Forelimb muscle (tissue), 1 donor: ENCODE measurements at regions not wholly inside any gene's neighbourhood (a gene's known extent, or its start where the extent isn't known, plus 50 kb on each side); places are given as distances from the start of the nearest gene placed in this dataset.

Source experiments
- DNase-seq: peaks from one replicate; pipeline ENCODE4 v3.0.0-alpha.2; 2013; ENCODE audit warnings: low read depth

DNA sequence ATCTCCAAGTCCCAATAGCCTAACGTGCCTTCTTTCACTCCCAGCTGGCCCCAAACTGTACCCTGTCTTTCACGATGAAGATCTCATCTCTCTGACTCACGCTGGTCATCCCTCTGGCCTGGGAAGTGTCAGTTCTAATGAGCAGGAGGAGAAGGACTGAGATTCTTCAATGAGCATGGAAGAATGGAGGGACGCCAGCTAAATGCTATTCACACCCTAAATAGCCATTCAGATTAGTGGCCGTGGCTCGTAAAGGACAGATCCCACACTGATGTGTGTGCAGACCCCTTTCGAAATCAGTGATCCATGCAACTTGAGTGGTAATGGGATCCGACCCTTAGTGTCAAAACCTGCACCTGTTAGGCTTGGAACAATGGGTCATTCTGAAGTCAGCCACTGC lies 75.9 kb upstream of the SMYD2 start:
- DNase-seq, result no peak

DNA sequence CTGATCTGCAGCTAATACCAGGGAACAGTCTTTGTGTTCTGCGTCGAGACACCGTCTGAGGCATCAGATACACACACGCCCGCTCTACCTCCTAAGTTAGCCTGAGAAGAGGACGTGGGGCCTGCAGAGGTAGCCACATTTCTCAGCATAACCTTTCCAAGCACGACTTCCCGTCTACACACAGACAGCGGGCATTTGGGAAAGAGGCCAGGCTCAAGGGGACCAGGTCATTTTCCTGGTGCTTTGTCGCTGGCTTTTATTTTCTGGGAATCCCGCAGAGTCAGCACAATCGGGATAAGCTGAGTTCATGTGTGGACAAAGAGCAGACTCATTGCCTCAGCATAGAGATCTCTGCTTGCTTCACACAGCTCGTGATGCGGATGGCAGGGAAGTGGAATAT lies 72.5 kb upstream of the SMYD2 start:
- DNase-seq, result no peak

DNA sequence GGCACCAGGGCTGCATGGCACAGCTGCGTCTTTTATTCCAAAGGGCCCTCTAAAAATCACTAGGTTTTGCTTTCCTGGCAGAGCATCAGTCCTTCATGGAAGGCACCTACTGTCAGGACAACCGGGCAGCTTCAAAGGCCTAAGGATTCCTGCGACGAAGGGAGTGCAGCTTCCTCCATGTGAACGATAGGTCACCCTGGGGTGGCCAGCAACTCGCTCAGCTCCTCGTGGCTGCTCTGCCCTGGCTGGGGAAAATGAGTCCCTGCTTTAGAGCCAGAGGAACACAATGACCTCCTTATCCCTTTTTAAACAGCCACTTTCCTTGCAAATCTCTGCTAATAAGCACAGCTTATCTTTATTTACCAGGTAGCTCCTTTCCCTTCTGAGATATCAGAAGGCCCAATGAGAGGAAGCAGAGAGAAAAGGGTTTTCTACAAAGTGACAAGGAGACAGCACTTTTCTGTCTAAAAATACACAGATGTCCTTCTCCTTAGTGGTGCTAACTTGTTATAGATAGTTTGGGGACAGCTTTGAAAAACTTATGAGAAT lies 71.6 kb upstream of the SMYD2 start:
- DNase-seq, result no peak

DNA sequence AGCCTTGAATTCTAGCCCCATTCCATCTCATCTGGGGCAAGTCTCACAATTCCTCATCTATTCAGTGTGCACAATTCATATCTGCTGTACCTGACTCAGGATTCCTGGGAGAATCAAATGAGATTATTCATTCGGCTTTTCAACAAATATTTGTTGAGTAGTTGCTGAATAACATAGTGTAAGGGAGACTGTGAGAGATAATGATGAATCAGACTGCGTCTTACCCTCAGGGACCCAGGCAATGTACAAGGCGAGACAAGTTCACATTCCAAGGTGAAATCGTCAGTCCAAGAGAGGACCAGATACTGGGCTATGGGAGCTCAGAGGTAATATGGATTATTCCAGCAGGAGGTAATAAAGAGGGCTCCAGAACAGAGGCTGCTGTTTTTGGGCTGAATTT lies 67.8 kb upstream of the SMYD2 start:
- no peak for DNase-seq

DNA sequence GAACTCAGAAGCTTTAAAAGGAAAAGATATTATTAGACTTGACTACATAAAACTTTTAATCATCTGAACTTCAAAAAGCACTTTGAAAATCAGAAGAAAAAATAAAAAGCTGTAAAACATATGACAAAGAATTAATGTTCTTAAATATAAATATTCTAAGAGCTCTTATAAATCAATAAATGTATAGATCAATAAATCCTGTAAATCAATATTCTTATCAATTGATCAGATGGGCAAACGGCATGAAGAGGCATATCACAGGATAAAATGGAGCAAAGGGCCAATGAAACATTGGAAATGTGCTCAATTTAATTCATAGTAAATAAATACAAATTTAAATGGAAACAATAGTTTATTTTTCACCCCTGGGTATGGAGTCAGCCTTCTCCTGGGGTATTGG lies 66.1 kb upstream of the SMYD2 start:
- DNase-seq, result no peak

DNA sequence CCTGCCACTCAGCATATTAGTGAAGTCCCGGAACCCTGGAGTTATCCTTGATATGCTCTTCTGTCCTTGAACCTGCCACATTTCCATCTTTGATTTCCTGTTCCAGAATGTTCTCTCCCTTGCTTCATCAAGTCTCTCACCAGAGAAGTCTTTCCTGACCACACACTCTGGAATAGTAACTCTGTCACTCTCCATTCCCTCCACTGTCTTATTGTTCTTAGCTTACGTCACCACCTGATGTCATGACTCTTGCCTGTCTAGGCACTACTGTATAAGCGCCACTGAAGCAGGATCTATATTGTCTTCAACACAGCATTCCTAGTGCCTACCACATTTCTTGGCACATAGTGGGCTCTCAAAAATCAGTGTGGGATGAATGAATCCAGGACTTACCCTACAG lies 65.4 kb upstream of the SMYD2 start:
- no peak for DNase-seq

DNA sequence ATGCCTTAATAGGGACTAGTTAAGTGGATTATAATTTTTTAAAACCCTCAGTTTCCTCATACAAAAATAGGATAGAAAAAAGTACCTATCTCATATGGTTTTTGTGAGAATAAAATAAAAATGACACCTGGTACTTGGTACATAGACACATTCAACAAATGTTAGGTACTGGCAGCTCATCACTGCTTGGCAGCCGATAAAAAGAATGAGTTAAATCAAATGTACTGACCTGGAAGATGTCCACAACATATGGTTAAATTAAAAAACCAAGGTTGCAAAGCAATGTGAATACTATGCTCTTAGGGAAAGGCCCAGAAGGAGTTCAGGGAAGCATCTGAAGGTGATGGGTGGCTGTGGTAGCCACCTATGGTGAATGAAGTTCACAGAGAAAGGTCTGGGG lies 64.9 kb upstream of the SMYD2 start:
- no peak for DNase-seq

DNA sequence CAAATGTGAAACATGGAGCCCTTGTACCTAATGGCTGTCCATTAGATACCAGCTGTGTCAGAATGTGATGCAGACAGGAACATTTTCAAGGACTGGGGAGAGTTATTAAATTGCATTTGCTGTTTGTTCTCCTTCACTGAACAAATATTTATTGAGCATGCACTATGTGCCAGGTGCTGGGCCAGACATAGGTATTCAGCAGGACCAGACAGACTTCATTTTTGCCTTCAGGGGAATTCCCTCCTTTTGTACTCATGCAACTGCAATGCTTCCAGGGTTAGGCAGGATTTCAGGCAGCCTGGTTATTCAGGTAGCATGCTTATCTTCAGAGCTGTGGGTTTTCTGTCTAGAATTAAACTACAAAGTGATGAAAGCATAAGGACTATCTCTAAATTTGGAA lies 64.2 kb upstream of the SMYD2 start:
- DNase-seq, result no peak

DNA sequence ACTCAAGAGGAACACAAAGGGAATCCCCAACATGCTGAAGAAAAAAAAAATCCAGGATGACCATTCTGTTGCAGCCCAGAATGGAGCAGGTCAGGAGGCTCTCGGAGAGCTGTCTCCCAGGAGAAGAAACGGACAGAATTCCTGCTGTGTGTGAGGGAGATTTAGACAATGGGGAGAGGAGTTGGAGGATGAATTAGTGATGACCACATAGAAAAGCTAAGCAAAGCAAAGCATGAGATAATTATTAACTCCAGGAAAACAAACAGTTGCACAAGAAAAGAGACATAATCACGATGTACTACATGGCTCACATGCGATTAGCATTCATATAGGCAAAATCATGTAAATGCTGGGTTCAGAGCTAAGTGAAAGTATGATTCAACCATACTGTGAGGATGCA lies 61.1 kb upstream of the SMYD2 start:
- no peak for DNase-seq

DNA sequence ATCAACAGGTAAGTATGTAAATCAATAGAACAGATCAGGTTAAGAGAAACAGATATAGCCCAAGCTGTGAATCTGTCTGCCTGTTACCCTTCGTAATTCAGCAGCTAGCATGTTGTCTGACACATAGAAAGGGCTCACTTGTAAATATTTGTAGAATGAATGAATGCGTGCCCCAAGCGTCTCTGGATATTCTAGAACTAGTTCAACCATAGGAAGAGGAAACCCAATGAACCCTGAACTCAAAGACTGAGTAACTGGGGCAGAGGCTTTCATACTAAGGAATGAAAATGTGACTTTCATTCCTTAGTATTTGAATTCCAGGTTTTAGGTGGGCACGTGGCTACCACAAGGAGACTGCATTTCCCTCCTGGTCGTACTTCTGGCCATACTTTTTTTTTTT lies 60.1 kb upstream of the SMYD2 start:
- no peak for DNase-seq

DNA sequence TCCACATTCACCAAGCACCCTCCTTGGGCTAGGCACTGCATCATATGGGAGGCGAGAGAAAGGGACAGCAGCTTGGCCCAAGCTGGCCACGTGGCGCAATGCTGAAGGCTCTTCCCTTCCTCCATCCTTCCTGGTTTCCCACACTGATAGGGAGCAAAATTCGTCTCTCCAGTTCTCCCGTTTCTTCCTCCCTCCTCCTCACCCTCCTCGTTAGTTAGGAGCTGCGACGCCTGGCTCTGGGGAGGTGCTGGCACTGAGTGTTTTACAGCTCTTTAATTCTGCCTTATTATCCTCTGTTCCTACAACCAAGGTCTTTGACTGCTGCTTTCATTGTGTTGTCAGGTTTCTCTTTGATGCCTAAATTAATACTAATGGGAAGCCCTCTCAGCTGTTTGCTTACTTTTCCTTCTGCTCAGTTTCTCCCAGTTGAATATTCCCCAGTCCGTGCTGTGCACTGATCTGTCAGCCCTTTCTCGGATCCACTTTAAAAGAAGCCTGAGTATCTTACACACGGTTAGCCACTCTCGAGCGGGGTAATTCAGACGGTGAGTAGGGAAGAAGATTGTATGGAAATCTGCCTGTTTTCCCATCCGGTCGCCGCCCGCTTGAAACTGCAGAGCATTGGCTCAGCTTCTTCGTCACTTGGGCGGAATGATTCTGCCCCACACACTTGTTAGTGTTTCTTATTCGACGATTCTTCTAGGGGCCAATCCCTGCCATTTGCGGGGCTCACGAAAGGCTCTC lies 56.2 kb upstream of the SMYD2 start:
- no peak for DNase-seq

DNA sequence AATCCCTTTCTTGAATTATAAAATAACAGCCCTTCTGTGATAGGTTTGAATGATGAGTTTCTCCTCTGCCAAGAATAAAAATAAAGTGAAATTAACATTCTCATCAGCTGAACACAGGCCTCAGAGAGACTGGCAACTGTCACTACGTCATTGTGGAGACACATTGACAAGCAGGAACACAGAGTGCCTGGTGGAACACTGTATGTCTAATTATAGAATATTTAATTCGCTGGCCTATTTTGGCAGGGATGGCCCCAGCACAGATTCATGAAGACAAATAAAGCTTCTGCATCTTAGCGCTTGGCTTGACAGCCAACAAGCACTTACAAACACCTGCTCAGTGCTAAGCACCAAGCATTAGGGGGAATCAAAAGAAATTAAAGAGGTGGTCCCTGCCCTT lies 52.0 kb upstream of the SMYD2 start:
- DNase-seq, result no peak

DNA sequence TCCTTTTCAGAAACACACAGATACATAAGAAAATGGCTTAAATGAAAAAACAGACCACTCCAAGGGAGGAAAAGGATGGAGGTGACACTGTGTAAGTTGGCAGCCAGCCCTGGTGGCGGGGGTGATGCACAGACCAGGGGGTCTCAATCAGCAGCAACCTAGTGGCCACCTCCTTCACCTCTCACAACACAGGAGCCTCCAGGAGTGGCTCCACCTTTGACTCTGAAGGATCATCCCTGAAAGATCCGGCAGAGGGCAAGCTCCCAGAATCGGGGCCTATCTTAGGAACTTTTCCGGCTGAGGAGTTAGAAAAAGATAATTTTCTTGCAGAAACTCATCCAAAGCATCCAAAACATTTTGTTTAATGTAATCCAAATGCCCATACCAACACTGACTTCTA lies 51.2 kb upstream of the SMYD2 start:
- no peak for DNase-seq
